PC-3 (cell line): ENCODE measurements at regions not wholly inside any gene's neighbourhood (a gene's known extent, or its start where the extent isn't known, plus 50 kb on each side); places are given as distances from the start of the nearest gene placed in this dataset.

Source experiments
- ATAC-seq: fragments of 200-7000 bp; cut with Tn5 transposase; 2 replicates; pipeline ENCODE4 v1.9.1; 2020; ENCODE audit warnings: mild to moderate bottlenecking, moderate library complexity
- BruUV-seq: library from RNA; stranded (reverse); fragments of 400-500 nt; replicated peaks from 2 replicates; lab custom pipeline; 2021; lab: Mats Ljungman, UMichigan
- CTCF ChIA-PET: fragments of 300-600 bp; sonication (Branson Sonifier 250); formaldehyde crosslinking; loops from one replicate; lab custom pipeline; 2022; ENCODE audit warnings: antibody characterized with exemption; lab: Charles Lee
- POLR2A ChIA-PET: fragments of 300-600 bp; sonication (Branson Sonifier 250); formaldehyde crosslinking; loops from one replicate; lab custom pipeline; 2022; ENCODE audit warnings: antibody characterized with exemption; ENCODE audit not compliant: unreplicated experiment; lab: Charles Lee
- DNase-seq: peaks from one replicate; pipeline ENCODE4 v3.0.0-alpha.2; 2015
- H2AFZ ChIP-seq: fragments of 300-600 bp; sonication (generic); 2 replicates; pipeline ENCODE4 v1.6.0; 2016; ENCODE audit warnings: antibody characterized with exemption, low read length
- H3F3A ChIP-seq: fragments of 300-600 bp; sonication (generic); one replicate; pipeline ENCODE4 v1.6.0; 2017; ENCODE audit warnings: antibody characterized with exemption, low read length, control low read depth, mild to moderate bottlenecking; ENCODE audit not compliant: unreplicated experiment
- H3K27ac ChIP-seq: fragments of 300-600 bp; sonication (generic); 2 replicates; pipeline ENCODE4 v1.5.1; 2016; ENCODE audit warnings: mild to moderate bottlenecking, low read length
- H3K27me3 ChIP-seq: fragments of 300-600 bp; sonication (generic); 2 replicates; pipeline ENCODE4 v1.6.1; 2016; ENCODE audit warnings: low read length, mixed read lengths
- H3K36me3 ChIP-seq: fragments of 300-600 bp; sonication (generic); 2 replicates; pipeline ENCODE4 v1.6.1; 2016; ENCODE audit warnings: low read depth, mixed run types, low read length, mixed read lengths
- H3K4me1 ChIP-seq: fragments of 300-600 bp; sonication (generic); 2 replicates; pipeline ENCODE4 v1.5.1; 2016; ENCODE audit warnings: low read length; ENCODE audit not compliant: insufficient read depth
- H3K4me2 ChIP-seq: fragments of 300-600 bp; sonication (generic); 2 replicates; pipeline ENCODE4 v1.6.0; 2016; ENCODE audit warnings: low read length
- H3K4me3 ChIP-seq: fragments of 300-600 bp; sonication (generic); 2 replicates; pipeline ENCODE4 v1.5.1; 2016; ENCODE audit warnings: mild to moderate bottlenecking, low read length, mixed read lengths
- H3K79me2 ChIP-seq: fragments of 300-600 bp; sonication (generic); 2 replicates; pipeline ENCODE4 v1.6.1; 2017; ENCODE audit warnings: low read length, mixed read lengths
- H3K9ac ChIP-seq: fragments of 300-600 bp; sonication (generic); 2 replicates; pipeline ENCODE4 v1.6.0; 2016; ENCODE audit warnings: mild to moderate bottlenecking, low read length
- H3K9me2 ChIP-seq: fragments of 300-600 bp; sonication (generic); replicated peaks from 2 replicates; pipeline ENCODE4 v1.6.1; 2016; ENCODE audit warnings: mixed run types, low read length, mixed read lengths
- H3K9me3 ChIP-seq: fragments of 300-600 bp; sonication (generic); 2 replicates; pipeline ENCODE4 v1.6.1; 2016; ENCODE audit warnings: low read length, mixed read lengths
- H4K20me1 ChIP-seq: fragments of 300-600 bp; sonication (generic); 2 replicates; pipeline ENCODE4 v1.6.1; 2016; ENCODE audit warnings: low read length, mixed read lengths
- EZH2 ChIP-seq: fragments of 300-600 bp; sonication (generic); IDR thresholded peaks from one replicate; pipeline ENCODE4 v1.6.1; 2017; ENCODE audit warnings: antibody characterized with exemption, mild to moderate bottlenecking, low read length; ENCODE audit not compliant: unreplicated experiment
- EZH2phosphoT487 ChIP-seq: fragments of 300-600 bp; sonication (generic); IDR thresholded peaks from 2 replicates; pipeline ENCODE4 v1.6.1; 2018; ENCODE audit warnings: mild to moderate bottlenecking, antibody characterized with exemption, low read length, borderline replicate concordance
- intact Hi-C: fragments of 100-400 bp; cut with micrococcal nuclease; formaldehyde crosslinking; loops from 2 replicates; pipeline ENCODE4 v1.9.0; 2023
- TF ChIP-seq, protein P1 (sequence below): fragments of 300-600 bp; sonication (generic); conservative IDR thresholded peaks from 2 replicates; pipeline ENCODE4 v1.5.1; 2017; ENCODE audit warnings: antibody characterized with exemption, low read depth, mild to moderate bottlenecking, low read length

GRCh38 chr4:108477527-108478108, 142.8 kb upstream of the RPL34 start:
- H4K20me1 ChIP-seq: no peaks in the 10 kb centered on the region
- TF ChIP-seq EZH2: no peak
- TF ChIP-seq, protein P1, sequence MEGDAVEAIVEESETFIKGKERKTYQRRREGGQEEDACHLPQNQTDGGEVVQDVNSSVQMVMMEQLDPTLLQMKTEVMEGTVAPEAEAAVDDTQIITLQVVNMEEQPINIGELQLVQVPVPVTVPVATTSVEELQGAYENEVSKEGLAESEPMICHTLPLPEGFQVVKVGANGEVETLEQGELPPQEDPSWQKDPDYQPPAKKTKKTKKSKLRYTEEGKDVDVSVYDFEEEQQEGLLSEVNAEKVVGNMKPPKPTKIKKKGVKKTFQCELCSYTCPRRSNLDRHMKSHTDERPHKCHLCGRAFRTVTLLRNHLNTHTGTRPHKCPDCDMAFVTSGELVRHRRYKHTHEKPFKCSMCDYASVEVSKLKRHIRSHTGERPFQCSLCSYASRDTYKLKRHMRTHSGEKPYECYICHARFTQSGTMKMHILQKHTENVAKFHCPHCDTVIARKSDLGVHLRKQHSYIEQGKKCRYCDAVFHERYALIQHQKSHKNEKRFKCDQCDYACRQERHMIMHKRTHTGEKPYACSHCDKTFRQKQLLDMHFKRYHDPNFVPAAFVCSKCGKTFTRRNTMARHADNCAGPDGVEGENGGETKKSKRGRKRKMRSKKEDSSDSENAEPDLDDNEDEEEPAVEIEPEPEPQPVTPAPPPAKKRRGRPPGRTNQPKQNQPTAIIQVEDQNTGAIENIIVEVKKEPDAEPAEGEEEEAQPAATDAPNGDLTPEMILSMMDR: no peak
- TF ChIP-seq EZH2phosphoT487: no peak
- no TSS peak for BruUV-seq
- no peak for ATAC-seq
- no peaks in the 10 kb centered on the region for H3K9me2 ChIP-seq
- POLR2A ChIA-PET: no interaction called here
- no peaks in the 10 kb centered on the region for H3K27me3 ChIP-seq
- no peaks in the 10 kb centered on the region for H3K9me3 ChIP-seq
- H2AFZ ChIP-seq: no peak overlapping the region
- H3K79me2 ChIP-seq: no peaks in the 10 kb centered on the region
- H3K4me2 ChIP-seq: no peak overlapping the region
- DNase-seq: no peak
- H3K36me3 ChIP-seq: no peaks in the 10 kb centered on the region
- intact Hi-C loops: no loop called here
- H3K4me1 ChIP-seq: no peaks in the 10 kb centered on the region
- H3K27ac ChIP-seq: no peak overlapping the region
- CTCF ChIA-PET: no interaction called here
- H3F3A ChIP-seq: no peaks in the 10 kb centered on the region
- no peak overlapping the region for H3K4me3 ChIP-seq
- no peak overlapping the region for H3K9ac ChIP-seq

GRCh38 chr4:108473163-108473720, 147.1 kb upstream of the RPL34 start:
- Histone ChIP-seq H3K4me3 (no peak overlapping the region), H3K9ac (no peak overlapping the region), H2AFZ (no peak overlapping the region), H3K9me2 (no peaks in the 10 kb centered on the region), H3K27me3 (no peaks in the 10 kb centered on the region), H3K4me1 (no peaks in the 10 kb centered on the region), H3K79me2 (no peaks in the 10 kb centered on the region), H3K36me3 (no peaks in the 10 kb centered on the region), H4K20me1 (no peaks in the 10 kb centered on the region), H3K4me2 (no peak overlapping the region), H3K27ac (no peak overlapping the region), H3K9me3 (no peaks in the 10 kb centered on the region), H3F3A (no peaks in the 10 kb centered on the region)
- ChIA-PET CTCF (no interaction called here), POLR2A (no interaction called here)
- no peak for TF ChIP-seq EZH2phosphoT487
- no peak for TF ChIP-seq EZH2
- TF ChIP-seq, protein P1: no peak
- no TSS peak for BruUV-seq
- DNase-seq (no peak), ATAC-seq (no peak)
- intact Hi-C loops: no loop called here
